Liver (tissue), 3 donors: ENCODE measurements at regions not wholly inside any gene's neighbourhood (a gene's known extent, or its start where the extent isn't known, plus 50 kb on each side); places are given as distances from the start of the nearest gene placed in this dataset.

Source experiments
- CTCF ChIP-seq: fragments of 150-350 bp; IDR thresholded peaks from 2 replicates; pipeline ENCODE4 v1.5.1; 2017; ENCODE audit warnings: improper control_type of control experiment, low read depth, low read length; ENCODE audit not compliant: missing input control
- SP1 ChIP-seq: IDR thresholded peaks from 2 replicates; pipeline ENCODE4 v1.6.1; 2018; ENCODE audit warnings: antibody characterized with exemption, mild to moderate bottlenecking
- donor health status: healthy.
- donor health status: healthy.

GRCh38 chr15:70503798-70504298 lies 259.5 kb downstream of the UACA start:
- TF ChIP-seq CTCF: no peak
- no peak for TF ChIP-seq SP1
